ENCODE measurements at regions not wholly inside any gene's neighbourhood (a gene's known extent, or its start where the extent isn't known, plus 50 kb on each side); places are given as distances from the start of the nearest gene placed in this dataset.
A peak's percentile ranks its signal among the peaks of the same experiment; 100 is the strongest.

DNA sequence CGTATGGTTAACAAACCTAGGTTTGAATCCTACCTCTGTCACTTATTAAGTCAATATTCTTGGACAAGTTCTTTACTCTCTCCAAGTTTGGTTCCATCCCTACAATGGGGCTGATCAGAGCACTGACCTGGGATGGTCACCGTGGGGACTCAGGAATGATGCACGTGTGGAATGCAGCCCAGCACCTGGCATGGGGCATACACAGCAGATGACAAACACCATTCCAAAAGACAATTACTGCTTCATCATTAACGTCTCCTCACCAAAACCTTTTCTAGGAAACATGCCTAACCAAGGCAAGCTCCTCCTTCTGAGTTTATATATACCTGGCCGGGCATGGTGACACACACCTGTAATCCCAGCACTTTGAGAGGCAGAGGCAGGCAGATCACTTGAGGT is 532.9 kb upstream of the ID2 start:
- TF ChIP-seq POLR2A (IDR thresholded peaks at IDR 0.05; ENCODE audit: extremely low read depth, insufficient read length) (no peak), MAX (IDR thresholded peaks at IDR 0.05; ENCODE audit: low read depth, low read length) (no peak), CTCF (IDR thresholded peaks at IDR 0.05; ENCODE audit: low read depth, low read length) (no peak), MYC (IDR thresholded peaks at IDR 0.05; ENCODE audit: low read depth, low read length) (no peak)
- no peak overlapping the region for H3K4me3 ChIP-seq (ENCODE audit: low read depth, low read length)
- DNase-seq (ENCODE audit: low read depth): no peak

GRCh38 chr2:8149985-8150539 is 531.8 kb upstream of the ID2 start:
- no peak overlapping the region for H3K4me3 ChIP-seq (ENCODE audit: low read depth, low read length)
- no peak for DNase-seq (ENCODE audit: low read depth)
- no peak for TF ChIP-seq POLR2A (IDR thresholded peaks at IDR 0.05; ENCODE audit: extremely low read depth, insufficient read length)
- TF ChIP-seq MAX (IDR thresholded peaks at IDR 0.05; ENCODE audit: low read depth, low read length): no peak
- TF ChIP-seq MYC (IDR thresholded peaks at IDR 0.05; ENCODE audit: low read depth, low read length): no peak
- TF ChIP-seq CTCF (IDR thresholded peaks at IDR 0.05; ENCODE audit: low read depth, low read length): no peak

DNA sequence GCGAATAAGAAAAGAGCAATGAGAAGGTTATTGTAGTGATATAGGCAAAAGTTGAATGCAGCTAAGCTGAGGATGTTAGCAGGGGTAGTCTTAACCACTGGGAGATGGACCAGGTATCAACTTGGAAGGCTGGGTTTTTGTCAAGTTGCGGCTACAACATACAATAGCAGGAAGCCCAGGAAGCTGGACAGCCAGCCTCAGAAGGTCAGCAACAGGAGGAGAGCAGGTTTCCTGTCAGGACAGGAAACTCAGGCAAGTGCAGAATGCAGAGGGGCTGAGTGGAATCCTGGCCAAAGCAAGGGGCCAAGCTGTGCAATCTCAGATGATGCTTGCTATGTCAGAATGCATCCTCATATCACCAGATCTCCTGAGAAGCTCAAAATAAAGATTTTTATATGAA is 530.0 kb upstream of the ID2 start:
- no peak for TF ChIP-seq MYC (IDR thresholded peaks at IDR 0.05; ENCODE audit: low read depth, low read length)
- TF ChIP-seq MAX (IDR thresholded peaks at IDR 0.05; ENCODE audit: low read depth, low read length): no peak
- DNase-seq (ENCODE audit: low read depth): no peak
- no peak overlapping the region for H3K4me3 ChIP-seq (ENCODE audit: low read depth, low read length)

DNA sequence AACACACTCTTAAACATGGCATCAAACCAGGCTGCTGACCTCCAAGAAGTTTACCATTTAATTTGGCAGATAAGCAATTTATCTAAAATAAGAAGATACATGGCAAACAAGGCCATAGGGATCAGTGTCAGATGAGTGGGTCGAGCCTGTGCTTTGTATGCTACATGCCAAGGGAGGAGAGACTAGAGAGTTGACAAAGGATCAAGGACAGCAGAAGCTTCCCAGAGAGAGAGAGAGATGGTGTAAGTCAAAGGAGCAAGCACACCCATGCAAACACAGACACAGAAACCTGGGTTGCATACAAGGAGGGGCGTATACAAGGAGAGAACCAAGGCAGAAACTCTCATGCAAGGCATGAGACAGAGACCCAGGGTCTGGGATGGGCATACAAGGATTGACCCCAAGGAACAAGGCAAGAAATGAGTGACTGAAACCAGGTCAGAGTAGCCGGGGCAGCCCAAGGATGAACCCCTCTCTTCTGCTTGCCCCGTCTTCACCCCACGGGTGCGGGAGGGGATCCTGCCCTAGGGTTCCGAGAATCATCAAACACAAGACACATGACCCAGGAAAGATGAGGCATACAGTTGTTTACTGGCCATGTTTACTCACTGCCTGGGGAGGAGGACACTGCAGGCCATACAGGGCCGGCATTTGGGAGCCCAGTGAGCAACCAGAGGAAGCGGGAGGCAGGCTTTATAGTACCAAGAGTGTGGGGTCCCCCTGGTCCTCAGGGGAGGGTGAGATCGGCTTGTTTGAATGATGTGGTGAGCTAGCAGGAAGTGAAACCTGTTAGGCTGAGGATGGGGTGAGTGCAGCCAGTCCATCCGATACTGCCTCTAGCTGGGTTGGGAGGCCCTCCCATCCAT is 529.2 kb upstream of the ID2 start:
- peak; percentile 64 for DNase-seq (ENCODE audit: low read depth)
- no peak overlapping the region for H3K4me3 ChIP-seq (ENCODE audit: low read depth, low read length)
- TF ChIP-seq POLR2A (IDR thresholded peaks at IDR 0.05; ENCODE audit: extremely low read depth, insufficient read length) (no peak), CTCF (IDR thresholded peaks at IDR 0.05; ENCODE audit: low read depth, low read length) (no peak), MYC (IDR thresholded peaks at IDR 0.05; ENCODE audit: low read depth, low read length) (no peak), MAX (IDR thresholded peaks at IDR 0.05; ENCODE audit: low read depth, low read length) (no peak)

- DNase-seq (ENCODE audit: low read depth): no peak
- H3K4me3 ChIP-seq (ENCODE audit: low read depth, low read length): no peak overlapping the region
- TF ChIP-seq POLR2A (IDR thresholded peaks at IDR 0.05; ENCODE audit: extremely low read depth, insufficient read length): no peak
- no peak for TF ChIP-seq MYC (IDR thresholded peaks at IDR 0.05; ENCODE audit: low read depth, low read length)
- no peak for TF ChIP-seq MAX (IDR thresholded peaks at IDR 0.05; ENCODE audit: low read depth, low read length)
- no peak for TF ChIP-seq CTCF (IDR thresholded peaks at IDR 0.05; ENCODE audit: low read depth, low read length)
These were observed 528.6 kb upstream of the ID2 start for GRCh38 chr2:8153258-8153718.

GRCh38 chr2:8154270-8154669 is 527.6 kb upstream of the ID2 start:
- no peak for TF ChIP-seq MAX (IDR thresholded peaks at IDR 0.05; ENCODE audit: low read depth, low read length)
- no peak for TF ChIP-seq CTCF (IDR thresholded peaks at IDR 0.05; ENCODE audit: low read depth, low read length)
- no peak for TF ChIP-seq POLR2A (IDR thresholded peaks at IDR 0.05; ENCODE audit: extremely low read depth, insufficient read length)
- TF ChIP-seq MYC (IDR thresholded peaks at IDR 0.05; ENCODE audit: low read depth, low read length): no peak
- DNase-seq (ENCODE audit: low read depth): peak; percentile 38

More at GRCh38 chr2:8154270-8154669, 527.6 kb upstream of the ID2 start:
- H3K4me3 ChIP-seq (ENCODE audit: low read depth, low read length): no peak overlapping the region

Measured in NB4 (cell line).